OCI-LY1 (cell line): ENCODE measurements at regions not wholly inside any gene's neighbourhood (a gene's known extent, or its start where the extent isn't known, plus 50 kb on each side); places are given as distances from the start of the nearest gene placed in this dataset.

Source experiments
- H2AFZ ChIP-seq: fragments of 200-600 bp; sonication (generic), shearing (Covaris generic); 2 replicates; pipeline ENCODE4 v1.6.0; 2014; ENCODE audit warnings: antibody characterized with exemption, mild to moderate bottlenecking, low read length
- H3F3A ChIP-seq: fragments of 200-600 bp; sonication (generic), shearing (Covaris generic); 2 replicates; pipeline ENCODE4 v1.6.0; 2014; ENCODE audit warnings: mild to moderate bottlenecking, antibody characterized with exemption, low read length, moderate library complexity; ENCODE audit not compliant: insufficient read depth
- H3K27ac ChIP-seq: fragments of 200-600 bp; sonication (generic); 2 replicates; pipeline ENCODE4 v1.5.1; 2014; ENCODE audit warnings: low read length, mixed run types, mild to moderate bottlenecking, low read depth; ENCODE audit not compliant: poor library complexity, severe bottlenecking
- H3K27me3 ChIP-seq: fragments of 200-600 bp; sonication (generic); 2 replicates; pipeline ENCODE4 v1.6.0; 2014; ENCODE audit warnings: antibody characterized with exemption, mild to moderate bottlenecking, low read length, moderate library complexity; ENCODE audit not compliant: insufficient read depth
- H3K36me3 ChIP-seq: fragments of 200-600 bp; sonication (generic); 2 replicates; pipeline ENCODE4 v1.6.1; 2014; ENCODE audit warnings: mild to moderate bottlenecking, antibody characterized with exemption, low read length, moderate library complexity, mixed read lengths; ENCODE audit not compliant: insufficient read depth
- H3K4me1 ChIP-seq: fragments of 200-600 bp; sonication (generic); 2 replicates; pipeline ENCODE4 v1.5.1; 2014; ENCODE audit warnings: mild to moderate bottlenecking, low read length, moderate library complexity; ENCODE audit not compliant: insufficient read depth, severe bottlenecking
- H3K4me2 ChIP-seq: fragments of 200-600 bp; sonication (generic), shearing (Covaris generic); 2 replicates; pipeline ENCODE4 v1.6.1; 2014; ENCODE audit warnings: low read length
- H3K4me3 ChIP-seq: fragments of 200-600 bp; sonication (generic); 2 replicates; pipeline ENCODE4 v1.5.1; 2014; ENCODE audit warnings: low read length, low read depth, mild to moderate bottlenecking, mixed read lengths; ENCODE audit not compliant: poor library complexity, severe bottlenecking
- H3K79me2 ChIP-seq: fragments of 200-600 bp; shearing (Covaris generic); 2 replicates; pipeline ENCODE4 v1.6.1; 2016; ENCODE audit warnings: mixed run types, low read length, mixed read lengths; ENCODE audit not compliant: insufficient read depth
- H3K9ac ChIP-seq: fragments of 200-600 bp; sonication (generic), shearing (Covaris generic); 2 replicates; pipeline ENCODE4 v1.6.1; 2014; ENCODE audit warnings: mild to moderate bottlenecking, low read length, mixed read lengths
- H3K9me2 ChIP-seq: fragments of 200-600 bp; sonication (generic), shearing (Covaris generic); 2 replicates; pipeline ENCODE4 v1.6.1; 2014; ENCODE audit warnings: low read depth, mild to moderate bottlenecking, low read length, mixed read lengths
- H3K9me3 ChIP-seq: fragments of 200-600 bp; shearing (Covaris generic); 2 replicates; pipeline ENCODE4 v1.6.1; 2014; ENCODE audit warnings: low read length, mixed read lengths
- H4K20me1 ChIP-seq: fragments of 200-600 bp; sonication (generic), shearing (Covaris generic); 2 replicates; pipeline ENCODE4 v1.6.0; 2016; ENCODE audit warnings: mild to moderate bottlenecking, low read length; ENCODE audit not compliant: insufficient read depth
- EZH2 ChIP-seq: fragments of 200-600 bp; sonication (generic), shearing (Covaris generic); IDR thresholded peaks from 2 replicates; pipeline ENCODE4 v1.8.0; 2017; ENCODE audit warnings: borderline replicate concordance, mixed run types, mild to moderate bottlenecking, antibody characterized with exemption, low read length, moderate library complexity, mixed read lengths
- TF ChIP-seq, protein P1 (sequence below): fragments of 200-600 bp; sonication (generic), shearing (Covaris generic); IDR thresholded peaks from 2 replicates; pipeline ENCODE4 v1.5.1; 2017; ENCODE audit warnings: mild to moderate bottlenecking, antibody characterized with exemption, low read length, moderate library complexity, mixed read lengths

DNA sequence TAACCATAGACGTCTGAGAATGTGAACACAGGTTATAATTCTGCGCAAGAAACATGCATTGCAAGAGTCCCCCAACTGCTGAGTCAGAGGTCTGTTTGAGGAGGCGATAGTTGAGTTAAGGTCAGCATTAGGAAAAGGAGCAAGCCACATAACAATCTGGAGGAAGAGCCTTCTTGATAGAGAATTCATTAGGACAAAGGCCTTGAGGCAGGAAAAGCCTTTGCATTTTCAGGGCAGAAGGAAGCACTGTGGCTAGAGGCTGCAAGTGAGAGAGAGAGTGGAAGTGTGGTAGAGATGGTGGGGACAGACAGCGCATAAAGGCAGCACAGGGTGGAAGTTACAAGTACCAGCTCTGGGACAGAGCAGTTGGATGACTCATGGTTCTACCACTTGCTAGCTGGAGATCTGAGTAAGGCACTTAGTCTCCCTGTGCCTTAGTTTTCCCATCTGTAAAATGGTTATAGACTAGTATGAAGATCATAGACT, 125.8 kb upstream of the LNX1 start:
- no peak overlapping the region for H2AFZ ChIP-seq

DNA sequence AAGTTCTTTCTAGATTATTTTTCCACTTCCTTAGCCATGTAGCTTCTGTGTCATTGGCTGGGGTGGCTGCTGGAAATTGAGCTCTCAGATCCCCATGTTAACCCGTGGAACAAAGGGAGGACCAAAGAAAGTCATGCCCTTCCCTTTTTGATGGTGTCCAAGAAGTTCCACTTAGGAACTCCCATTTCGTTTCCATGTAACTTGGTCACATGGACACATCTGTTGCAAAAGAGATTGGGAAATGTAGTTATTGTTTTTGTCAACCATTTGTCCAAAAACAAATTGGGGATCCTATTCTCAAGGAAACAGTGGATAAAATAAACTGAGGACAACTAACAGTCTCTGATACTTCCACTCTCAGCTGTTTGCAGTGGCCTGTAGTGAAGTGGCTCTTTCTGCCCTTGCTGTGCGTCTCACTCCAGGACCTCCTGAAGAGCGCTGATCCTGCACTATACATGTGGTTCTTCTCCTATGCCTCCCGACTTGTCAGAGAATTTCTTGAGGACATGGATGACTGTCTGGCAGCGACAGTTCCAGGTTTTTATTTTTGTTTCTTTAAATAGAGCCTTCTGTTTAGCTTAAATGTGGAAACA, 125.3 kb upstream of the LNX1 start:
- Histone ChIP-seq H3K9me2 (no peaks in the 10 kb centered on the region), H3K9ac (no peak overlapping the region), H3K79me2 (no peaks in the 10 kb centered on the region), H3K36me3 (no peaks in the 10 kb centered on the region), H3K27me3 (peaks cover 5% of the 10 kb centered on the region; the same call in 1 of the 2 replicates), H3K9me3 (no peaks in the 10 kb centered on the region), H3K4me1 (no peaks in the 10 kb centered on the region), H3K4me3 (no peak overlapping the region), H3K4me2 (no peak overlapping the region), H3F3A (no peaks in the 10 kb centered on the region), H2AFZ (no peak overlapping the region), H3K27ac (no peak overlapping the region), H4K20me1 (no peaks in the 10 kb centered on the region)
- TF ChIP-seq, protein P1, sequence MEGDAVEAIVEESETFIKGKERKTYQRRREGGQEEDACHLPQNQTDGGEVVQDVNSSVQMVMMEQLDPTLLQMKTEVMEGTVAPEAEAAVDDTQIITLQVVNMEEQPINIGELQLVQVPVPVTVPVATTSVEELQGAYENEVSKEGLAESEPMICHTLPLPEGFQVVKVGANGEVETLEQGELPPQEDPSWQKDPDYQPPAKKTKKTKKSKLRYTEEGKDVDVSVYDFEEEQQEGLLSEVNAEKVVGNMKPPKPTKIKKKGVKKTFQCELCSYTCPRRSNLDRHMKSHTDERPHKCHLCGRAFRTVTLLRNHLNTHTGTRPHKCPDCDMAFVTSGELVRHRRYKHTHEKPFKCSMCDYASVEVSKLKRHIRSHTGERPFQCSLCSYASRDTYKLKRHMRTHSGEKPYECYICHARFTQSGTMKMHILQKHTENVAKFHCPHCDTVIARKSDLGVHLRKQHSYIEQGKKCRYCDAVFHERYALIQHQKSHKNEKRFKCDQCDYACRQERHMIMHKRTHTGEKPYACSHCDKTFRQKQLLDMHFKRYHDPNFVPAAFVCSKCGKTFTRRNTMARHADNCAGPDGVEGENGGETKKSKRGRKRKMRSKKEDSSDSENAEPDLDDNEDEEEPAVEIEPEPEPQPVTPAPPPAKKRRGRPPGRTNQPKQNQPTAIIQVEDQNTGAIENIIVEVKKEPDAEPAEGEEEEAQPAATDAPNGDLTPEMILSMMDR, result no peak
- TF ChIP-seq EZH2, result no peak

More for the DNA sequence above, 125.8 kb upstream of the LNX1 start:
- H4K20me1 ChIP-seq, result no peaks in the 10 kb centered on the region
- TF ChIP-seq, protein P1, result no peak
- no peak for TF ChIP-seq EZH2
- no peaks in the 10 kb centered on the region for H3K9me3 ChIP-seq
- H3K36me3 ChIP-seq, result no peaks in the 10 kb centered on the region
- H3K4me3 ChIP-seq, result no peak overlapping the region
- H3K9ac ChIP-seq, result no peak overlapping the region
- no peak overlapping the region for H3K4me2 ChIP-seq
- no peaks in the 10 kb centered on the region for H3K9me2 ChIP-seq
- H3K27ac ChIP-seq, result no peak overlapping the region
- H3F3A ChIP-seq, result no peaks in the 10 kb centered on the region
- H3K27me3 ChIP-seq, result peaks cover 5% of the 10 kb centered on the region; the same call in 1 of the 2 replicates
- H3K4me1 ChIP-seq, result no peaks in the 10 kb centered on the region
- H3K79me2 ChIP-seq, result no peaks in the 10 kb centered on the region

DNA sequence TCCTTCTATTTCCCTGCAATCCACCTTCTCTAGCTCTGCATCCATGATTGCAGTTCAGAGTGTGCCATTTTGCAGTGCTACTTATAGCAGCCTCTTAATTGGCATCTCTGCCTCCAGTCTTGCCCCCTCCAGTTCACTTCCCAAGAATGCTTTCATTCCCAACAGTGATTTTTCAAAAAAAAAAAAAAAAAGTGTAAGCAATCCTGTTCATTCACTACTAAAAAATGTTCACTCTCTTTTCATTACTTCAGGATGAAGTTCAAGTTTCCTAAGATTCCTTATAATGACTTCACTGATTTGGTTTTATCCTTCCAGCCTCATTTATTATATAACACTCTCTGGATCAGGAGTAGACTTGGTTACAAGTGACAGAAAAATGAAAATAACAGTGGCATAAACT, 124.7 kb upstream of the LNX1 start:
- no peaks in the 10 kb centered on the region for H3K79me2 ChIP-seq
- no peak overlapping the region for H2AFZ ChIP-seq
- H3K4me3 ChIP-seq, result no peak overlapping the region
- H3F3A ChIP-seq, result no peaks in the 10 kb centered on the region
- peaks cover 5% of the 10 kb centered on the region; the same call in 1 of the 2 replicates for H3K27me3 ChIP-seq
- no peaks in the 10 kb centered on the region for H3K9me2 ChIP-seq
- H3K4me2 ChIP-seq, result no peak overlapping the region
- no peaks in the 10 kb centered on the region for H3K9me3 ChIP-seq
- no peak overlapping the region for H3K9ac ChIP-seq
- no peaks in the 10 kb centered on the region for H3K36me3 ChIP-seq
- H3K4me1 ChIP-seq, result no peaks in the 10 kb centered on the region
- no peak overlapping the region for H3K27ac ChIP-seq
- no peaks in the 10 kb centered on the region for H4K20me1 ChIP-seq
- TF ChIP-seq EZH2, result no peak
- TF ChIP-seq, protein P1, result no peak
